ENCODE measurements at regions not wholly inside any gene's neighbourhood (a gene's known extent, or its start where the extent isn't known, plus 50 kb on each side); places are given as distances from the start of the nearest gene placed in this dataset.

- TF ChIP-seq EZH2 (IDR thresholded peaks at IDR 0.05), result no peak
- no peak for TF ChIP-seq CTCF (IDR thresholded peaks at IDR 0.05)
- no peak for TF ChIP-seq EZH2phosphoT487 (IDR thresholded peaks at IDR 0.05)
- no peak overlapping the region for H3K4me3 Mint-ChIP-seq
- Histone ChIP-seq H3F3A (ENCODE audit: low read depth) (no peaks in the 10 kb centered on the region), H3K9me3 (ENCODE audit: low read depth) (no peaks in the 10 kb centered on the region), H3K9ac (no peak overlapping the region), H3K27ac (no peak overlapping the region), H3K4me3 (no peak overlapping the region), H4K20me1 (ENCODE audit: low read depth) (no peaks in the 10 kb centered on the region), H3K79me2 (ENCODE audit: low read depth) (no peaks in the 10 kb centered on the region), H3K27me3 (no peaks in the 10 kb centered on the region), H3K36me3 (no peaks in the 10 kb centered on the region), H3K4me1 (no peaks in the 10 kb centered on the region), H2AFZ (replicated peaks) (no peak overlapping the region), H3K4me2 (no peak overlapping the region)
- H3K4me1 Mint-ChIP-seq, result peaks cover 10% of the 10 kb centered on the region
- no peak overlapping the region for H3K27ac Mint-ChIP-seq
- no peaks in the 10 kb centered on the region for H3K36me3 Mint-ChIP-seq
- DNase-seq (ENCODE audit: low spot score), result no peak
- peaks cover 2% of the 10 kb centered on the region for H3K27me3 Mint-ChIP-seq (ENCODE audit: insufficient read depth, low read depth)
- no peaks in the 10 kb centered on the region for H3K9me3 Mint-ChIP-seq
Measured at GRCh38 chr19:31141301-31141700, 207.9 kb downstream of the TSHZ3 start.

DNA sequence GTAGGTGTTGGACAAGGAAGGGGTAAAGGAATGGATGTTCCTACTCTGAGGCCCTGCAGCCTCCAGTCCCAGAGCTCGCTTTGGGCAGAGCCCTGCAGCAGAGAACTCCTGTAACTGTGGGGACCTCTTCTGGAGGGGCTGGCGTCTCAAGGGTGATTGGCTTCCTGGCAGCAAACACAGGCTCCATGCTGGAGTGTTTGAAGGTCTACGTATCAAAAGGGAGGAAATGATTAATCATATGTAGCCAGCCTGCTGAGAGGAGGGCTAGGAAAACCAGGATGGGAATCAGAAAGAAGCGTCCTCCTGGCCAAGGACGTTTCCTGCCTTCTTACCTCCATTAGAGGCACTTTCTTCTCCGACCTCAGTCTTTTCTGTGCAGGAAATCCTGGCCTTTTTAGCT, 208.5 kb downstream of the TSHZ3 start:
- Mint-ChIP-seq H3K4me3 (no peak overlapping the region), H3K36me3 (no peaks in the 10 kb centered on the region), H3K4me1 (peaks cover 10% of the 10 kb centered on the region), H3K9me3 (no peaks in the 10 kb centered on the region), H3K27me3 (ENCODE audit: insufficient read depth, low read depth) (peaks cover 2% of the 10 kb centered on the region), H3K27ac (no peak overlapping the region)
- no peaks in the 10 kb centered on the region for H4K20me1 ChIP-seq (ENCODE audit: low read depth)
- no peaks in the 10 kb centered on the region for H3K4me1 ChIP-seq
- H3K27ac ChIP-seq, result no peak overlapping the region
- no peak for TF ChIP-seq EZH2 (IDR thresholded peaks at IDR 0.05)
- TF ChIP-seq EZH2phosphoT487 (IDR thresholded peaks at IDR 0.05), result no peak
- no peak for TF ChIP-seq CTCF (IDR thresholded peaks at IDR 0.05)
- H3K36me3 ChIP-seq, result no peaks in the 10 kb centered on the region
- H3K27me3 ChIP-seq, result no peaks in the 10 kb centered on the region
- H2AFZ ChIP-seq (replicated peaks), result no peak overlapping the region
- no peak overlapping the region for H3K9ac ChIP-seq
- H3F3A ChIP-seq (ENCODE audit: low read depth), result no peaks in the 10 kb centered on the region
- no peak overlapping the region for H3K4me3 ChIP-seq
- no peak for DNase-seq (ENCODE audit: low spot score)
- H3K4me2 ChIP-seq, result no peak overlapping the region
- no peaks in the 10 kb centered on the region for H3K79me2 ChIP-seq (ENCODE audit: low read depth)
- H3K9me3 ChIP-seq (ENCODE audit: low read depth), result no peaks in the 10 kb centered on the region

- H3K27ac ChIP-seq, result no peak overlapping the region
- Mint-ChIP-seq H3K4me1 (peaks cover 10% of the 10 kb centered on the region), H3K4me3 (no peak overlapping the region), H3K27me3 (ENCODE audit: insufficient read depth, low read depth) (peaks cover 2% of the 10 kb centered on the region), H3K27ac (no peak overlapping the region), H3K36me3 (no peaks in the 10 kb centered on the region), H3K9me3 (no peaks in the 10 kb centered on the region)
- no peak overlapping the region for H3K4me2 ChIP-seq
- H3F3A ChIP-seq (ENCODE audit: low read depth), result no peaks in the 10 kb centered on the region
- H3K9me3 ChIP-seq (ENCODE audit: low read depth), result no peaks in the 10 kb centered on the region
- no peak overlapping the region for H3K4me3 ChIP-seq
- no peaks in the 10 kb centered on the region for H3K4me1 ChIP-seq
- no peaks in the 10 kb centered on the region for H3K36me3 ChIP-seq
- no peaks in the 10 kb centered on the region for H4K20me1 ChIP-seq (ENCODE audit: low read depth)
- TF ChIP-seq CTCF (IDR thresholded peaks at IDR 0.05), result no peak
- TF ChIP-seq EZH2 (IDR thresholded peaks at IDR 0.05), result no peak
- no peak for TF ChIP-seq EZH2phosphoT487 (IDR thresholded peaks at IDR 0.05)
- H2AFZ ChIP-seq (replicated peaks), result no peak overlapping the region
- DNase-seq (ENCODE audit: low spot score), result no peak
- H3K79me2 ChIP-seq (ENCODE audit: low read depth), result no peaks in the 10 kb centered on the region
- H3K27me3 ChIP-seq, result no peaks in the 10 kb centered on the region
- no peak overlapping the region for H3K9ac ChIP-seq
Measured at GRCh38 chr19:31139871-31140505, 209.2 kb downstream of the TSHZ3 start.

Measured in neural progenitor cell (in vitro differentiated cells).